PC-9 (cell line): ENCODE measurements at regions not wholly inside any gene's neighbourhood (a gene's known extent, or its start where the extent isn't known, plus 50 kb on each side); places are given as distances from the start of the nearest gene placed in this dataset.

Source experiments
- BruUV-seq: library from RNA; stranded (reverse); fragments of 400-500 nt; replicated peaks from 2 replicates; lab custom pipeline; 2021; lab: Mats Ljungman, UMichigan
- CTCF ChIA-PET: fragments of 300-600 bp; sonication (Branson Sonifier 250); formaldehyde crosslinking; loops from one replicate; lab custom pipeline; 2022; ENCODE audit warnings: antibody characterized with exemption; lab: Charles Lee
- POLR2A ChIA-PET: fragments of 300-600 bp; sonication (Branson Sonifier 250); formaldehyde crosslinking; loops from one replicate; lab custom pipeline; 2022; ENCODE audit warnings: antibody characterized with exemption; ENCODE audit not compliant: unreplicated experiment; lab: Charles Lee
- DNase-seq, 2 experiments: peaks; one replicate each; pipeline versions ENCODE4 v3.0.0 to v3.0.0-alpha.2; 2015 to 2022; ENCODE audit warnings: mixed read lengths in 1 of 2
- H2AFZ ChIP-seq: fragments of 200-600 bp; sonication (generic); 2 replicates; pipeline ENCODE4 v1.8.1; 2017; ENCODE audit warnings: antibody characterized with exemption
- H3F3A ChIP-seq: fragments of 200-600 bp; sonication (generic); 2 replicates; pipeline ENCODE4 v1.8.1; 2017; ENCODE audit warnings: antibody characterized with exemption, mild to moderate bottlenecking, low read depth; ENCODE audit not compliant: insufficient read depth
- H3K27ac ChIP-seq: fragments of 200-600 bp; sonication (generic); 2 replicates; pipeline ENCODE4 v1.6.1; 2016; ENCODE audit warnings: mixed run types
- H3K27me3 ChIP-seq: fragments of 200-600 bp; sonication (generic); 2 replicates; pipeline ENCODE4 v1.6.1; 2016; ENCODE audit warnings: low read depth, mixed run types; ENCODE audit not compliant: insufficient read depth
- H3K36me3 ChIP-seq: fragments of 200-600 bp; sonication (generic); 2 replicates; pipeline ENCODE4 v1.6.1; 2016; ENCODE audit warnings: low read depth, mixed run types
- H3K4me1 ChIP-seq: fragments of 200-600 bp; sonication (generic); replicated peaks from 2 replicates; pipeline ENCODE4 v1.6.1; 2016; ENCODE audit warnings: mixed run types; ENCODE audit not compliant: insufficient read depth
- H3K4me2 ChIP-seq: fragments of 200-600 bp; sonication (generic); 2 replicates; pipeline ENCODE4 v1.6.1; 2017; ENCODE audit warnings: mixed run types
- H3K4me3 ChIP-seq: fragments of 200-600 bp; sonication (generic); 2 replicates; pipeline ENCODE4 v1.6.1; 2016; ENCODE audit warnings: mixed run types
- H3K79me2 ChIP-seq: fragments of 200-600 bp; sonication (generic); 2 replicates; pipeline ENCODE4 v1.6.1; 2017; ENCODE audit warnings: low read depth, mixed run types
- H3K9me2 ChIP-seq: fragments of 200-600 bp; sonication (generic); 2 replicates; pipeline ENCODE4 v1.8.1; 2017; ENCODE audit warnings: mild to moderate bottlenecking; ENCODE audit not compliant: insufficient read depth
- H3K9me3 ChIP-seq: fragments of 200-600 bp; sonication (generic); 2 replicates; pipeline ENCODE4 v1.8.1; 2016; ENCODE audit warnings: low read depth; ENCODE audit not compliant: insufficient read depth
- H4K20me1 ChIP-seq: fragments of 200-600 bp; sonication (generic); 2 replicates; pipeline ENCODE4 v1.8.1; 2017; ENCODE audit not compliant: insufficient read depth
- EZH2 ChIP-seq: fragments of 200-600 bp; sonication (generic); IDR thresholded peaks from 2 replicates; pipeline ENCODE4 v1.8.0; 2017; ENCODE audit warnings: antibody characterized with exemption, low read depth
- intact Hi-C: fragments of 100-400 bp; cut with micrococcal nuclease; formaldehyde crosslinking; loops from one replicate; pipeline ENCODE4 v1.10.0; 2022; ENCODE audit not compliant: unreplicated experiment
- TF ChIP-seq, protein P1 (sequence below): fragments of 200-600 bp; sonication (generic); conservative IDR thresholded peaks from 2 replicates; pipeline ENCODE4 v1.6.1; 2017; ENCODE audit warnings: mixed run types, antibody characterized with exemption, mild to moderate bottlenecking, moderate library complexity

DNA sequence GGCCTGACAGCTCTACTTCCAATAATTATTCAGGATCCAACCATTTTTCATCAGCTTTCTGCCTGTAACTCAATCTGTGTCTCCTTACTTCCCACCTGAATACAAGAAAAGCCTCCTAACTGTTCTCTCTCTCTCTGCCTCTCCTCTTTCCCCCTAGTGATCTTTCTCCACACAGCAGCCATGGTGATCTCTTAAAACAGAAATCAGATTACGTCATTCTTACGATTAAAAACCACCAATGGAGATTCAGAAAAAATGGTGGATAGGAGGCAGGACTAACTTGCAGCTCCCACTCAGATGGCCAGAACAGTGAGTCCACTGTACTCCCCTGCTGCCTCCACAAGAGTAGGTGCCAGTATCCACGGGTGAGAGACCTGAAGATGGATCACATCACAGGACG lies 431.7 kb downstream of the MBD2 start:
- no TSS peak for BruUV-seq
- Histone ChIP-seq H2AFZ (no peak overlapping the region), H3K27me3 (no peaks in the 10 kb centered on the region), H3K4me3 (no peak overlapping the region), H3K79me2 (no peaks in the 10 kb centered on the region), H3F3A (no peaks in the 10 kb centered on the region), H3K9me3 (no peaks in the 10 kb centered on the region), H3K9me2 (no peaks in the 10 kb centered on the region; the same call in 1 of the 2 replicates), H4K20me1 (no peaks in the 10 kb centered on the region), H3K4me2 (no peak overlapping the region), H3K4me1 (no peaks in the 10 kb centered on the region), H3K36me3 (no peaks in the 10 kb centered on the region), H3K27ac (no peak overlapping the region)
- ChIA-PET POLR2A (no interaction called here), CTCF (no interaction called here)
- TF ChIP-seq, protein P1, sequence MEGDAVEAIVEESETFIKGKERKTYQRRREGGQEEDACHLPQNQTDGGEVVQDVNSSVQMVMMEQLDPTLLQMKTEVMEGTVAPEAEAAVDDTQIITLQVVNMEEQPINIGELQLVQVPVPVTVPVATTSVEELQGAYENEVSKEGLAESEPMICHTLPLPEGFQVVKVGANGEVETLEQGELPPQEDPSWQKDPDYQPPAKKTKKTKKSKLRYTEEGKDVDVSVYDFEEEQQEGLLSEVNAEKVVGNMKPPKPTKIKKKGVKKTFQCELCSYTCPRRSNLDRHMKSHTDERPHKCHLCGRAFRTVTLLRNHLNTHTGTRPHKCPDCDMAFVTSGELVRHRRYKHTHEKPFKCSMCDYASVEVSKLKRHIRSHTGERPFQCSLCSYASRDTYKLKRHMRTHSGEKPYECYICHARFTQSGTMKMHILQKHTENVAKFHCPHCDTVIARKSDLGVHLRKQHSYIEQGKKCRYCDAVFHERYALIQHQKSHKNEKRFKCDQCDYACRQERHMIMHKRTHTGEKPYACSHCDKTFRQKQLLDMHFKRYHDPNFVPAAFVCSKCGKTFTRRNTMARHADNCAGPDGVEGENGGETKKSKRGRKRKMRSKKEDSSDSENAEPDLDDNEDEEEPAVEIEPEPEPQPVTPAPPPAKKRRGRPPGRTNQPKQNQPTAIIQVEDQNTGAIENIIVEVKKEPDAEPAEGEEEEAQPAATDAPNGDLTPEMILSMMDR: no peak
- TF ChIP-seq EZH2: no peak
- intact Hi-C loops: no loop called here
- DNase-seq: no peak

DNA sequence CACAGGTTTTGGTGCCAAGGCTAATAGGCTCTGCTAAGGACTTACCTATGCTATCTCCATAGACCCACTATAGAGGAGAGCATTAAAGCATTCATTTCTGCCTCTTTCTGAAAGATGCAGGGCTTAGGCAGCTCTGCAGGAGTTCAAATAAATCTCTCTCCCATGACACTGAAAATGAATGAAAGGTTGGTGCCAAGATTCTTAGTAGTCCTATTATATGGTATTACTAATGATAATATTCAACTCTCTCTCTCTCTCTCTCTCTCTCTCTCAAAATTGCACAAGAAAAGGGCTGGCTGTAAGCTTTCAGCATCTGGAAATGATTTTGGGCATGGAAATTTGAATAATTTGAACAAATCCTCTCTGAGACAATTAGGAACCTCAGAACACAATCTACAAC lies 433.7 kb downstream of the MBD2 start:
- ChIA-PET POLR2A (no interaction called here), CTCF (no interaction called here)
- no peak overlapping the region for H3K4me2 ChIP-seq
- H3K9me3 ChIP-seq: no peaks in the 10 kb centered on the region
- TF ChIP-seq, protein P1: no peak
- TF ChIP-seq EZH2: no peak
- no peaks in the 10 kb centered on the region; the same call in 1 of the 2 replicates for H3K9me2 ChIP-seq
- H3F3A ChIP-seq: no peaks in the 10 kb centered on the region
- H3K27me3 ChIP-seq: no peaks in the 10 kb centered on the region
- H2AFZ ChIP-seq: no peak overlapping the region
- DNase-seq: no peak
- no peaks in the 10 kb centered on the region for H4K20me1 ChIP-seq
- no peaks in the 10 kb centered on the region for H3K79me2 ChIP-seq
- no TSS peak for BruUV-seq
- intact Hi-C loops: no loop called here
- no peak overlapping the region for H3K4me3 ChIP-seq
- H3K4me1 ChIP-seq: no peaks in the 10 kb centered on the region
- no peak overlapping the region for H3K27ac ChIP-seq
- no peaks in the 10 kb centered on the region for H3K36me3 ChIP-seq

DNA sequence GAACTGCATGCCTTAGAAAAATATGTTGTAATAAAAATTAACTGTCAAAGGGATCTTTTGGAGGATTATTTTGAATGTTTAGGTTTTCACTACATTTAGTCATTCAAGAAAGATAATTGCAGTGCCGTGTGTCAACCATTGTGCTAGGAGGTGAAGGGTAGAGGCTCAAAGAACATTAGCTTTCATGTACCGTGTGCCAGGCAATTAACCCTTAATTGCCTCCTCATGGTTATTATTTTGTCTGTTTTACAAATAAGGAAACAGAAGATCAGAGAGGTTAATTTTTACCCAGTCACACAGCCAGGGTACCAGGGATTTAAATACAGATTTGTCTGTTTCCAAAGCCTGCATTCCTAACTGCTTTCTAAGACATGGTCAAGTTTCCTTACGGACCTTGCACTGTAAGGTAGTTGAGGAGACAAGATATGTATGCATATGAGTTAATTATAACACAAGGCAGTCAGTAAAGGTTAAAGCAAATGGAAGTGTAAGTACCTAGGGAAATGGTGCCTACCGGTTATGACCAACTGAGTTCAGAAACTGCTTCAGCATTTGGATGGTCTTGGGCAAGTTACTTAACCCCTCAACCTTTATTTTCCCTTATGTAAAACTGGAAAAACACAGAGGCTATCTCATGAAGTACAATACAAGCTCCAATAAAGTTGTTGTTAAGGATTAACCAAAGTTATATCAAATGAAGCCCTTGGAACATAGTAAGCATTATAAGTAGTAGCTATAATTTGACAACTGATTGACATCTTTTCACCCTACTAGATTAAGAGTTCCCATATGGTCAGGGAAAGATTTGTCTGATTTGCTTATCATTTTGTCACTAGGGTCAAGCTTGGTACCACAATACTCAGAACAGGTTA lies 434.9 kb downstream of the MBD2 start:
- ChIA-PET POLR2A (no interaction called here), CTCF (no interaction called here)
- Histone ChIP-seq H4K20me1 (no peaks in the 10 kb centered on the region), H3K9me2 (no peaks in the 10 kb centered on the region; the same call in 1 of the 2 replicates), H3F3A (no peaks in the 10 kb centered on the region), H3K9me3 (no peaks in the 10 kb centered on the region), H3K27ac (no peak overlapping the region), H2AFZ (no peak overlapping the region), H3K4me3 (no peak overlapping the region), H3K4me2 (no peak overlapping the region), H3K79me2 (no peaks in the 10 kb centered on the region), H3K36me3 (no peaks in the 10 kb centered on the region), H3K4me1 (no peaks in the 10 kb centered on the region), H3K27me3 (no peaks in the 10 kb centered on the region)
- DNase-seq: no peak
- TF ChIP-seq EZH2: no peak
- TF ChIP-seq, protein P1: no peak
- BruUV-seq: no TSS peak
- intact Hi-C loops: no loop called here
